BLaER1 treated with 17β-estradiol and CSF1 and Interleukin-3, amounts not matched to agents 10 nM and 100 nM (cell line): ENCODE measurements at regions not wholly inside any gene's neighbourhood (a gene's known extent, or its start where the extent isn't known, plus 50 kb on each side); places are given as distances from the start of the nearest gene placed in this dataset.

ENCODE experiments used
- H3K27ac ChIP-seq, 11 experiments: shearing (Covaris generic); formaldehyde crosslinking; 2 replicates each; pipeline ENCODE4 v1.8.1; 2022
- H3K27me3 ChIP-seq, 11 experiments: shearing (Covaris generic); formaldehyde crosslinking; 2 replicates each; pipeline ENCODE4 v1.8.1; 2022
- H3K36me3 ChIP-seq, 11 experiments: shearing (Covaris generic); formaldehyde crosslinking; 2 replicates each; pipeline ENCODE4 v1.8.1; 2022
- H3K4me1 ChIP-seq, 10 experiments: shearing (Covaris generic); formaldehyde crosslinking; 2 replicates each; pipeline ENCODE4 v1.8.1; 2022
- H3K4me2 ChIP-seq, 11 experiments: shearing (Covaris generic); formaldehyde crosslinking; 2 replicates each; pipeline ENCODE4 v1.8.1; 2022
- H3K4me3 ChIP-seq, 10 experiments: shearing (Covaris generic); formaldehyde crosslinking; 2 replicates each; pipeline ENCODE4 v1.8.1; 2022
- H3K9ac ChIP-seq, 11 experiments: shearing (Covaris generic); formaldehyde crosslinking; 2 replicates each; pipeline ENCODE4 v1.8.1; 2022
- H3K9me3 ChIP-seq, 11 experiments: shearing (Covaris generic); formaldehyde crosslinking; replicated peaks in 1 of 11; 2 replicates each; pipeline ENCODE4 v1.8.1; 2022
- H4K20me1 ChIP-seq, 11 experiments: shearing (Covaris generic); formaldehyde crosslinking; 2 replicates each; pipeline ENCODE4 v1.8.1; 2022
- Cebpa-rat ChIP-seq, 11 experiments: shearing (Covaris generic); IDR thresholded peaks; 2 replicates each; pipeline ENCODE4 v1.8.1; 2022

GRCh38 chr20:53844259-53844658 is 226.1 kb downstream of the BCAS1 start:
- H3K4me2 ChIP-seq, result no peak overlapping the region
- no peak overlapping the region for H3K4me3 ChIP-seq
- H3K9me3 ChIP-seq, result peaks cover 0 to 21% (median 12%) of the 10 kb centered on the region in 11 experiments; a peak in 15 of 22 replicates
- no peaks in the 10 kb centered on the region for H3K36me3 ChIP-seq
- H3K27ac ChIP-seq, result peak overlapping the region in 3 of 11 experiments; percentile 8 to 39 (median 12); a peak in 3 of 22 replicates
- TF ChIP-seq Cebpa-rat (IDR thresholded peaks at IDR 0.05), result no peak
- H3K9ac ChIP-seq, result no peak overlapping the region
- H3K27me3 ChIP-seq, result no peaks in the 10 kb centered on the region
- peaks cover 63 to 85% (median 75%) of the 10 kb centered on the region in 10 experiments for H3K4me1 ChIP-seq
- no peaks in the 10 kb centered on the region for H4K20me1 ChIP-seq

DNA sequence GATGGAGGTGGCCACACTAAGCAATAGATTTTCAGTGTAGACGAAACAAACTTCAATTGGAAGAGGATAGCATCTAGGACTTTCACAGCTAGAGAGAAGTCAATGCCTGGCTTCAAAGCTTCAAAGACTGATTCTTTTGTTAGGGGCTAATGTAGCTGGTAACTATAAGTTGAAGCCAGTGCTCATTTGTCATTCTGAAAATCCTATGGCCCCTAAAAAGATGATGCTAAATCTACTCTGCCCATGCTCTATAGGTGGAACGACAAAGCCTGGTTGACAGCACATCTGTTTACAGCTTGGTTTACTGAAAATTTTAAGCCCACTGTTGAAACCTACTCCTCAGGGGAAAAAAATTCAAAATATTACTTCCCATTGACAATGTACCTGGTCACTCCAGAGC is 226.7 kb downstream of the BCAS1 start:
- no peak for TF ChIP-seq Cebpa-rat (IDR thresholded peaks at IDR 0.05)
- Histone ChIP-seq H3K27ac (peak overlapping the region in 1 of 11 experiments; percentile 85; a peak in 1 of 22 replicates), H4K20me1 (no peaks in the 10 kb centered on the region), H3K27me3 (no peaks in the 10 kb centered on the region), H3K4me1 (peaks cover 66 to 85% (median 79%) of the 10 kb centered on the region in 10 experiments), H3K4me3 (no peak overlapping the region), H3K9ac (no peak overlapping the region), H3K36me3 (no peaks in the 10 kb centered on the region), H3K9me3 (peaks cover 0 to 21% (median 12%) of the 10 kb centered on the region in 11 experiments; a peak in 15 of 22 replicates), H3K4me2 (no peak overlapping the region)

GRCh38 chr20:53842301-53843099 is 227.9 kb downstream of the BCAS1 start:
- no peak for TF ChIP-seq Cebpa-rat (IDR thresholded peaks at IDR 0.05)
- H3K36me3 ChIP-seq, result no peaks in the 10 kb centered on the region
- H3K9ac ChIP-seq, result peak overlapping the region in 1 of 11 experiments; percentile 42; a peak in 2 of 22 replicates
- peaks cover 60 to 78% (median 74%) of the 10 kb centered on the region in 10 experiments for H3K4me1 ChIP-seq
- no peak overlapping the region for H3K4me3 ChIP-seq
- peak overlapping the region; percentile 20 to 55 (median 47); a peak in 20 of 22 replicates for H3K4me2 ChIP-seq
- H3K9me3 ChIP-seq, result peaks cover 0 to 21% (median 12%) of the 10 kb centered on the region in 11 experiments; a peak in 15 of 22 replicates
- H4K20me1 ChIP-seq, result no peaks in the 10 kb centered on the region
- H3K27me3 ChIP-seq, result no peaks in the 10 kb centered on the region
- peak overlapping the region in 9 of 11 experiments; percentile 12 to 87 (median 56); a peak in 17 of 22 replicates for H3K27ac ChIP-seq

DNA sequence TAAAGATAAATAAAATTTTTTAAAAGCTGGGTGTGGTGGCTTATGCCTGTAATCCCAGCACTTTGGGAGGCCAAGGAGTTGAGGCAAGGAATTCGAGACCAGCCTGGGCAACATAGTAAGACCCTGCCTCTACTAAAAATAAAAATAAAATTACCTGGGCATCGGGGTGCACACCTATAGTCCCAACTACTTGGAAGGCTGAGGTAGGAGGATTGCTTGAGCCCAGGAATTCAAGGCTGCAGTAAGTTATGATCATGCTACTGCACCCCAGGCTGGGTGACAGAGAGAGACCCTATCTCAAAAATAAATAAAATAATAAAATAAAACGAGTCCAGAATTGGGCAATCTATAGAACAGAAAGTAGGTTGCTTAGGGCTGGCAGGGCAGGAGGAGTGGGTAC is 228.7 kb downstream of the BCAS1 start:
- Histone ChIP-seq H3K4me2 (peak overlapping the region in 4 of 11 experiments; percentile 13 to 47 (median 32); a peak in 1 of 22 replicates), H3K27me3 (no peaks in the 10 kb centered on the region), H3K36me3 (no peaks in the 10 kb centered on the region), H3K4me1 (peaks cover 52 to 71% (median 66%) of the 10 kb centered on the region in 10 experiments), H3K4me3 (no peak overlapping the region), H3K9me3 (peaks cover 0 to 28% (median 18%) of the 10 kb centered on the region in 11 experiments; a peak in 17 of 22 replicates), H4K20me1 (no peaks in the 10 kb centered on the region), H3K9ac (no peak overlapping the region), H3K27ac (peak overlapping the region in 8 of 11 experiments; percentile 12 to 87 (median 56); a peak in 11 of 22 replicates)
- TF ChIP-seq Cebpa-rat (IDR thresholded peaks at IDR 0.05), result no peak

DNA sequence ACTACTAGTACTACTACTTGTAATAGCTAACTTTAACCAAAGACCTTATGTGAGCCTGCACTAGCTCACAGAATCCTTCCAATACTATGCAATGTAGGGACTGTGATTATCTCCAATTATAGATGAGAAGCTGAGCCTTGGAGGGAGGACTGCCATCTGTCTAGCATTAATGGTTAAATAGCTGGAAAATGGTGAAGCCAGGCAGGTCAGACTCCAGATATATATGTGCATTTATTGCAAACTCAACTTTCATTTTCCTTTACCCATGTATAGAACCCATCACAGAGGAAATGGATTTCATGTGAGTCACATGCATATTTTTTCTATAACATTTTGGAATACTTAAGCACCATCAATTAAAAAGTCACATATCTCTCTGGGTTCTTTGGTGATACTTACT is 229.9 kb downstream of the BCAS1 start:
- Histone ChIP-seq H3K27ac (peak overlapping the region in 8 of 11 experiments; percentile 69 to 87 (median 80); a peak in 14 of 22 replicates), H3K27me3 (no peaks in the 10 kb centered on the region), H3K36me3 (no peaks in the 10 kb centered on the region), H3K9me3 (peaks cover 0 to 30% (median 21%) of the 10 kb centered on the region in 11 experiments; a peak in 17 of 22 replicates), H3K4me3 (no peak overlapping the region), H4K20me1 (no peaks in the 10 kb centered on the region), H3K4me2 (peak overlapping the region in 10 of 11 experiments; percentile 30 to 87 (median 71); a peak in 19 of 22 replicates), H3K4me1 (peaks cover 43 to 62% (median 57%) of the 10 kb centered on the region in 10 experiments), H3K9ac (peak overlapping the region in 3 of 11 experiments; percentile 55 to 73 (median 70); a peak in 2 of 22 replicates)
- TF ChIP-seq Cebpa-rat (IDR thresholded peaks at IDR 0.05), result no peak

DNA sequence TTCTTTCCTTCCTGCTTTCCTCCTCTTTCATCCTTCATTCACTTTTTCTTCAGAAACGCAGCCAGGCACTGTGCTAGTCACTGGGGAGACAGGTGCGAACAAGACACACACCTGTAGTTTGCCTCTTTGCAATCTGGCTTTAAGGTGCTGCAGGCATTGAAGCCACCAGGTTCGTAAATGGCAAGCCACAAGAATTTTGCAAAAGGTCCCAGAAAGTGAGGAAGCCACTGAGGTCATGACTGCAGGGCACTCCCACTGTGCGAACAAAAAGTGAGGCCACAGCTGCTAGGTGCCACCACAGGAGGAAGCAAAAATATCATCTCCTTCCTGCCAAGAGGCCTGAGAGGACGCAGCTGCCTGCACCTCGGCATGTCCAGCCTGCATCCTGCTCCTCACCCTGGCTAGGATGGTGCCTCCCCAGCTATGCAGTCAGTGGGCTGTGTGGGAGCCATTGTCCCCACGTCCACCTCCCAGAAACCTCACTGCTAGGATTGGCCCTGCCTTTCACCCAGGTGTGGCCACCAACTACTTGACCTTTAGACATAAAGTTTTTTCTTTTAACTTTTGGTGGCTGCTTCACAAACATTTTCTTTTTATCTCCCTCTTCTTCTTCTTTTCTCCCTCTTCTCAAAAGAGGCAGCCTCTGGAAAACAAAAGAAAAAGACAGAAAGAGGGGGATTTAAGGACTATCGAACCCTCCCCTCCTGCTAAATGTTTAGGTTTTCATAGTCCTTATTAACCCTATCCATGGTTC is 230.8 kb downstream of the BCAS1 start:
- peak overlapping the region; percentile 32 to 87 (median 77); a peak in 20 of 22 replicates for H3K27ac ChIP-seq
- H3K4me2 ChIP-seq, result peak overlapping the region; percentile 57 to 87 (median 71)
- no peaks in the 10 kb centered on the region for H3K36me3 ChIP-seq
- H3K9ac ChIP-seq, result peak overlapping the region in 9 of 11 experiments; percentile 28 to 73 (median 64); a peak in 17 of 22 replicates
- no peaks in the 10 kb centered on the region for H4K20me1 ChIP-seq
- no peaks in the 10 kb centered on the region for H3K27me3 ChIP-seq
- H3K9me3 ChIP-seq, result peaks cover 0 to 30% (median 21%) of the 10 kb centered on the region in 11 experiments; a peak in 17 of 22 replicates
- H3K4me1 ChIP-seq, result peaks cover 48 to 62% (median 59%) of the 10 kb centered on the region in 10 experiments
- no peak; a peak in 4 of 22 replicates for TF ChIP-seq Cebpa-rat (IDR thresholded peaks at IDR 0.05)
- H3K4me3 ChIP-seq, result peak overlapping the region in 3 of 10 experiments; percentile 12 to 26 (median 24); a peak in 3 of 20 replicates

DNA sequence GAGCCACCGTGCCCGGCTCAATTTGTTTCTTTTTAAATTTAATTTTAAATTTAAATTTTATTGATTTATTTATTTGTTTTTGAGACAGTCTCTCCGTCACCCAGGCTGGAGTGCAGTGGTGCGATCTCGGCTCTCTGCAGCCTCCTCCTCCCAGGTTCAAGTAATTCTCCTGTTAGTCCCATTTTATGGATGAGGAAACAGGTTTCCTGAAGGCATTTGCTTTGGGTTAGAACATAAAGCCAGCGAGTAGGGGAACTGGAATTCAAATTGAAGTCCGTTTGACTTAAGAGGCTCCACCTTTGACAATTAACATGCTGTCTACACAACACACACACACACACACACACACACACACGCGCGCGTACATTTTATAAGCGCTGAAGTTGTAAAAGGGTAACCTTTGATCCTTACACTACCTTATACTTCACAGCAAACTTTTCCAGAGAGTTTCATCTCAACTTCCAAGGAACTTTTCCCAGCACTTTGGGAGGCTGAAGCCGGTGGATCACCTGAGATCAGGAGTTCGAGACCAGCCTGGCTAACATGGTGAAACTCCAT is 232.0 kb downstream of the BCAS1 start:
- peak overlapping the region; percentile 57 to 87 (median 71); a peak in 21 of 22 replicates for H3K4me2 ChIP-seq
- no peaks in the 10 kb centered on the region for H4K20me1 ChIP-seq
- peaks cover 0 to 22% (median 14%) of the 10 kb centered on the region in 11 experiments; a peak in 16 of 22 replicates for H3K9me3 ChIP-seq
- H3K4me3 ChIP-seq, result no peak overlapping the region
- H3K27ac ChIP-seq, result peak overlapping the region; percentile 20 to 87 (median 77); a peak in 20 of 22 replicates
- no peaks in the 10 kb centered on the region for H3K36me3 ChIP-seq
- peaks cover 60 to 72% (median 67%) of the 10 kb centered on the region in 10 experiments for H3K4me1 ChIP-seq
- peak overlapping the region in 7 of 11 experiments; percentile 29 to 73 (median 65); a peak in 11 of 22 replicates for H3K9ac ChIP-seq
- no peak for TF ChIP-seq Cebpa-rat (IDR thresholded peaks at IDR 0.05)
- no peaks in the 10 kb centered on the region for H3K27me3 ChIP-seq

- Histone ChIP-seq H3K27me3 (no peaks in the 10 kb centered on the region), H3K9me3 (peaks cover 0 to 30% (median 23%) of the 10 kb centered on the region in 11 experiments; a peak in 17 of 22 replicates), H4K20me1 (no peaks in the 10 kb centered on the region), H3K4me1 (peaks cover 54 to 61% (median 56%) of the 10 kb centered on the region in 10 experiments), H3K9ac (no peak overlapping the region), H3K4me3 (no peak overlapping the region), H3K27ac (peak overlapping the region in 7 of 11 experiments; percentile 2 to 55 (median 16); a peak in 8 of 22 replicates), H3K36me3 (no peaks in the 10 kb centered on the region), H3K4me2 (no peak overlapping the region)
- no peak for TF ChIP-seq Cebpa-rat (IDR thresholded peaks at IDR 0.05)
These were observed 233.1 kb downstream of the BCAS1 start for GRCh38 chr20:53837126-53837826.
